Naive B cell (primary cell): ENCODE measurements at regions not wholly inside any gene's neighbourhood (a gene's known extent, or its start where the extent isn't known, plus 50 kb on each side); places are given as distances from the start of the nearest gene placed in this dataset.

Experiments
- ATAC-seq, 2 donors: fragments of 150-1000 bp; cut with Tn5 transposase; 2 replicates each; pipeline ENCODE4 v1.10.0; 2021; ENCODE audit warnings: low read depth in 2 of 2, mild to moderate bottlenecking in 2 of 2, moderate library complexity in 2 of 2
- DNase-seq: peaks from one replicate; pipeline ENCODE4 v3.0.0; 2022
- H3K27ac Mint-ChIP-seq, 6 donors: one replicate each; pipeline ENCODE4 v1.8.0; 2020 to 2022; ENCODE audit warnings: mild to moderate bottlenecking in 6 of 6, mixed read lengths in 6 of 6, moderate library complexity in 5 of 6, inconsistent platforms in 2 of 6
- H3K27me3 Mint-ChIP-seq, 3 donors: one replicate each; pipeline ENCODE4 v1.8.0; 2021 to 2022; ENCODE audit warnings: mixed read lengths in 3 of 3, mild to moderate bottlenecking in 1 of 3
- H3K36me3 Mint-ChIP-seq, 2 donors: one replicate each; pipeline ENCODE4 v1.8.0; 2020 to 2022; ENCODE audit warnings: mixed read lengths in 2 of 2, inconsistent platforms in 1 of 2, mild to moderate bottlenecking in 1 of 2
- H3K4me1 Mint-ChIP-seq, 3 donors: one replicate each; pipeline ENCODE4 v1.8.0; 2020 to 2022; ENCODE audit warnings: mixed read lengths in 3 of 3, inconsistent platforms in 1 of 3, mild to moderate bottlenecking in 1 of 3, moderate library complexity in 1 of 3
- H3K4me3 Mint-ChIP-seq, 8 donors: one replicate each; pipeline ENCODE4 v1.8.0; 2020 to 2022; ENCODE audit warnings: mild to moderate bottlenecking in 8 of 8, mixed read lengths in 8 of 8, moderate library complexity in 8 of 8, inconsistent platforms in 2 of 8
- H3K9me3 Mint-ChIP-seq, 7 donors: one replicate each; pipeline ENCODE4 v1.8.0; 2020 to 2022; ENCODE audit warnings: mixed read lengths in 7 of 7, mild to moderate bottlenecking in 5 of 7, inconsistent platforms in 2 of 7, moderate library complexity in 1 of 7

DNA sequence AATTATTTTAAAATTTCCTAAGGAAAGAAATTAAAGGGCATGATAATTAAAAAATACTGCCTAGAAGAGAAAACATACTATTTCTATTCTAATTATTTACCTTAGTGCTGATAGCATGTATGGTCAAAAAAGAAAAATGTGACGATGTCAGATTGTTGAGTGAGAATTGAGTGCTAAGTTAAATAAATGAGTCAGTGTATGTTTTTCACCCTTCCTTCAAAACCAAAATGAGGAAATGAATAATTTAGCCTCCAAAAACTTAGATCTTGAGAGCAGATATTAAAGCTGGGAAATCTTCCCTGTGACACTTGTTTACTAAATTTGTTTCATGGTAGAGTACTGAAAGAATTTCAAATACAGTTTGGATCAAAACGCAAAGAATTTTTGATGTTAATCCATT is 58.6 kb upstream of the NYAP2 start:
- DNase-seq, result no peak
- Mint-ChIP-seq H3K36me3 (no peaks in the 10 kb centered on the region), H3K27me3 (peaks cover 0 to 5% (median 0%) of the 10 kb centered on the region in 3 donors), H3K4me1 (no peaks in the 10 kb centered on the region), H3K27ac (no peak overlapping the region), H3K4me3 (no peak overlapping the region), H3K9me3 (peaks cover 0 to 13% (median 0%) of the 10 kb centered on the region in 7 donors)
- no peak for ATAC-seq

DNA sequence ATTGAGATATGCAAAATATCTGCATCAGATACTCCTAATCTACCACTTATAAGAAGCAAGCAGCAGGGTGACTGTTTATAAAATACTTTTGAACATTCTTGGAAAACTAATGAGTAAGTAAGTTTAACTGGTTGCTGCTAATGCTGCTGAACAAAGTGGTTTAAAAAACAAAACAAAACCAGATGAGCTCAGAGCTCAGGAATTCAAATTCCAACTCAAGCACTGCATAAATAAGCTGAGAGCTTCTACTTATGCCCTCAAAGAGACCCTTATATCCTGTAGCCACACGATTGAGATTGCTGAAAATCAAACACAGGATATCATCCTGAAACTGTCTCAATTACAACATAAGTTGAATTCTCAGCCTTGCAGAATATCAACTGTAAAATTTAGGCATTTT is 62.3 kb upstream of the NYAP2 start:
- ATAC-seq (no peak), DNase-seq (no peak)
- H3K27me3 Mint-ChIP-seq, result peaks cover 0 to 5% (median 0%) of the 10 kb centered on the region in 3 donors
- H3K36me3 Mint-ChIP-seq, result no peaks in the 10 kb centered on the region
- no peaks in the 10 kb centered on the region for H3K9me3 Mint-ChIP-seq
- H3K27ac Mint-ChIP-seq, result no peak overlapping the region
- no peak overlapping the region for H3K4me3 Mint-ChIP-seq
- no peaks in the 10 kb centered on the region for H3K4me1 Mint-ChIP-seq

- DNase-seq (no peak), ATAC-seq (no peak)
- Mint-ChIP-seq H3K36me3 (no peaks in the 10 kb centered on the region), H3K27me3 (peaks cover 0 to 5% (median 0%) of the 10 kb centered on the region in 3 donors), H3K27ac (no peak overlapping the region), H3K9me3 (no peaks in the 10 kb centered on the region), H3K4me1 (no peaks in the 10 kb centered on the region), H3K4me3 (no peak overlapping the region)
These were observed 65.0 kb upstream of the NYAP2 start for GRCh38 chr2:225334514-225334913.

DNA sequence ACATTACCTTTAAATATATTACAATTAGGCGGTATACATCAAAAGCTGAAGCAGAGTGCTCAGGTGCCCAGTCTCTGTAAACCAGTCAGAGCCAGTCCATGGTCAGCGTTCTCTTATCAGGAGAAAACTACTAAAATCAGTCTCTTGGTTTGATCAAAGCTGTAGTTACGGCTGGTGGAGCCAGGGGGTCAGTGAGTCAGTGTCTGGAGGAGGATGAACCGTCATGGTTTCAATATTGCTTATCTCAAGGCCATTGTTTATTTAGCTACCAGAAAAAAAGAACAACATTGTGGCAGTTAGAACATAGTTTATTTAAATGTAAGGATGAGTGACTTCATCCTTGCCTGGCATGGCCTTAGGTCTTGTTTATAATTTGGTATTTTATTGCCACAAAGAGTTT is 71.3 kb upstream of the NYAP2 start:
- no peak for ATAC-seq
- H3K27ac Mint-ChIP-seq, result no peak overlapping the region
- H3K4me1 Mint-ChIP-seq, result no peaks in the 10 kb centered on the region
- H3K4me3 Mint-ChIP-seq, result no peak overlapping the region
- no peaks in the 10 kb centered on the region for H3K36me3 Mint-ChIP-seq
- peaks cover 0 to 4% (median 0%) of the 10 kb centered on the region in 7 donors for H3K9me3 Mint-ChIP-seq
- DNase-seq, result no peak
- peaks cover 0 to 9% (median 0%) of the 10 kb centered on the region in 3 donors for H3K27me3 Mint-ChIP-seq

DNA sequence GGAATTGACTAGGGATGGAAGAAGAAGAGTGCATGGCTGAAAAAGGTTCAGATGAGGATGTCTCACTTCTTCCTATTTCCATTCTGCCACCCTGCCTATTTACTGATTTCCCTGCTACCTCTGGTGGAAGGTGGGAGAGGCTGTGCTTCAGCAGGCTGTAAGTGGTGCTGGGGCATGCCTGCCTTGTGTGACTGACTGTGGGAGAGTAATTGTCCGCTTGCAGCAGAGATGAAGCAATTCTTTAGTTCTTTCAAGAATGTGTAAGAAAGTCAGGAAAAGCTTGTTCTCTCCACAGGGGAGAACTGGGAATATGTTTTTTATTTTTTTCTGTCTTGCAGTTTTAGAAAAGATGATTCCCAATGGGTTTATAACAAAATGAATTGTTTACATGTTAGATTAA is 72.5 kb upstream of the NYAP2 start:
- DNase-seq, result no peak
- no peak for ATAC-seq
- H3K27me3 Mint-ChIP-seq, result peaks cover 0 to 9% (median 0%) of the 10 kb centered on the region in 3 donors
- H3K4me1 Mint-ChIP-seq, result no peaks in the 10 kb centered on the region
- H3K27ac Mint-ChIP-seq, result no peak overlapping the region
- no peak overlapping the region for H3K4me3 Mint-ChIP-seq
- H3K36me3 Mint-ChIP-seq, result no peaks in the 10 kb centered on the region
- H3K9me3 Mint-ChIP-seq, result peaks cover 0 to 4% (median 0%) of the 10 kb centered on the region in 7 donors

DNA sequence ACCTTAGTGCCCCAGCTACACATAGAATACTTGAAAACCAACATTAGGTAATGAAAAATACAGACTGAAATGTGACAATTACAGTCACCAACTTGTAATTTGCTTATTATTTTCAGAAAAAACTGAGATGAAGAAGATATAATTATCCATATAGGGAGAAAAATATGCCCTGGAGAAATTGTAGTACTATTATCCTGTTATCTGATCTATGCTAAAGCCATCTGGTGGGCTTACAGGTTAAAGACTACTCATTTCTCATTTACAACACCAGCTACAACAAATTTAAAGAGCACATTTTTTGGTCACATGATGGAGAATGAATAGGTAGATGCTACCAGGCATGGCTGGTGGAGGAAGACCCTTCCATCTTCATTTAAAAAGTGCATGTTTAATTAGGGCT is 79.6 kb upstream of the NYAP2 start:
- H3K4me3 Mint-ChIP-seq, result no peak overlapping the region
- no peak overlapping the region for H3K27ac Mint-ChIP-seq
- H3K9me3 Mint-ChIP-seq, result peaks cover 0 to 14% (median 2%) of the 10 kb centered on the region in 7 donors
- DNase-seq, result no peak
- no peaks in the 10 kb centered on the region for H3K27me3 Mint-ChIP-seq
- H3K4me1 Mint-ChIP-seq, result no peaks in the 10 kb centered on the region
- H3K36me3 Mint-ChIP-seq, result no peaks in the 10 kb centered on the region
- no peak for ATAC-seq

DNA sequence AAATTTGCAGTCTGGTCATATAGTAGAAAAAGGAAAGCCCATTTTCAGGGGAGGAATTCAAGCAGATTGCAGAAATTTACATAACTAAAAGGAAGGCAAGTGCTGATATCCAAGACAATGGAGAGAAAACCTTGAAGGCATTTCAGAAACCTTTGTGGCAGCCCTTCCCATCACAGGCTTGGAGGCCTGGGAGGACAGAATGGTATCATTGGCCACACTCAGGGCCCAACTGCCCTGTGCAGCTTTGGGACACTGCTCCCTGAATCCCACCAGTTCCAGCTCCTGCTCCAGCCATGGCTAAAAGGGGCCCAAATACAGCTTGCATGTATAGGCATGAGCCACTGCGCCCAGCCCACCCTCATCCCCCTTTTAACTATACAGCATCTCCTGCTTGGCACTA is 81.1 kb upstream of the NYAP2 start:
- no peaks in the 10 kb centered on the region for H3K4me1 Mint-ChIP-seq
- no peaks in the 10 kb centered on the region for H3K36me3 Mint-ChIP-seq
- no peak for DNase-seq
- no peak overlapping the region for H3K27ac Mint-ChIP-seq
- H3K4me3 Mint-ChIP-seq, result no peak overlapping the region
- no peaks in the 10 kb centered on the region for H3K27me3 Mint-ChIP-seq
- ATAC-seq, result no peak
- peaks cover 0 to 14% (median 2%) of the 10 kb centered on the region in 7 donors for H3K9me3 Mint-ChIP-seq

GRCh38 chr2:225317186-225317585 is 82.3 kb upstream of the NYAP2 start:
- no peaks in the 10 kb centered on the region for H3K36me3 Mint-ChIP-seq
- DNase-seq (no peak), ATAC-seq (no peak)
- no peaks in the 10 kb centered on the region for H3K4me1 Mint-ChIP-seq
- H3K9me3 Mint-ChIP-seq, result peaks cover 0 to 14% (median 2%) of the 10 kb centered on the region in 7 donors
- no peak overlapping the region for H3K27ac Mint-ChIP-seq
- no peaks in the 10 kb centered on the region for H3K27me3 Mint-ChIP-seq
- no peak overlapping the region for H3K4me3 Mint-ChIP-seq

GRCh38 chr2:225310745-225311144 is 88.8 kb upstream of the NYAP2 start:
- Mint-ChIP-seq H3K9me3 (no peaks in the 10 kb centered on the region), H3K36me3 (no peaks in the 10 kb centered on the region), H3K4me1 (no peaks in the 10 kb centered on the region), H3K4me3 (no peak overlapping the region), H3K27ac (peak overlapping the region in 1 of 6 donors; percentile 50), H3K27me3 (peaks cover 0 to 4% (median 0%) of the 10 kb centered on the region in 3 donors)
- ATAC-seq, result no peak
- DNase-seq, result no peak

DNA sequence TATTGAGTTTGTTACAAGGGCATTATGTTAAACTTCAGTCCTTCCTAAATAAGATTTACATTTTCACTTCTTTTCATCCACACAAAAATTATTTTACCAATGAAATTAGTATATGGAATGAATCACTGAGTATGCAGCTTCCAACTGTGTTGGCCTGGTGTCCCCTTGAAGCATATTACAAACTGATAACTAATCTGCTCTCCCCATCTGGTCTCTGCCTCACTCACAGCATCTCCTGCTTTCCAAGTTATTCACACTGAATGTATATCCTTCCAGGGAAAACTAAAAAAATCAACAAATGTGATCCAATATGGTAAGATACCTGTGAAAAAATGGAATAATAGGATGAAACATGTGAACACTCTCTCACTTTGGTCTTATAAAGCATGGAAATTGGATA is 90.0 kb upstream of the NYAP2 start:
- no peak overlapping the region for H3K27ac Mint-ChIP-seq
- DNase-seq (no peak), ATAC-seq (no peak)
- no peak overlapping the region for H3K4me3 Mint-ChIP-seq
- no peaks in the 10 kb centered on the region for H3K4me1 Mint-ChIP-seq
- peaks cover 0 to 3% (median 0%) of the 10 kb centered on the region in 7 donors for H3K9me3 Mint-ChIP-seq
- H3K36me3 Mint-ChIP-seq, result no peaks in the 10 kb centered on the region
- H3K27me3 Mint-ChIP-seq, result peaks cover 0 to 8% (median 4%) of the 10 kb centered on the region in 3 donors

GRCh38 chr2:225296951-225297350 is 102.6 kb upstream of the NYAP2 start:
- Mint-ChIP-seq H3K9me3 (peaks cover 3 to 18% (median 10%) of the 10 kb centered on the region in 7 donors), H3K36me3 (peaks cover 0 to 5% of the 10 kb centered on the region in 2 donors), H3K4me3 (no peak overlapping the region), H3K27ac (no peak overlapping the region), H3K4me1 (no peaks in the 10 kb centered on the region), H3K27me3 (peaks cover 0 to 8% (median 7%) of the 10 kb centered on the region in 3 donors)
- ATAC-seq (no peak), DNase-seq (no peak)

GRCh38 chr2:225295102-225295501 is 104.4 kb upstream of the NYAP2 start:
- H3K27me3 Mint-ChIP-seq, result peaks cover 0 to 9% (median 7%) of the 10 kb centered on the region in 3 donors

GRCh38 chr2:225293638-225294037 is 105.9 kb upstream of the NYAP2 start:
- Mint-ChIP-seq H3K36me3 (no peaks in the 10 kb centered on the region), H3K27me3 (peaks cover 0 to 7% (median 5%) of the 10 kb centered on the region in 3 donors), H3K4me1 (no peaks in the 10 kb centered on the region), H3K27ac (no peak overlapping the region), H3K4me3 (no peak overlapping the region), H3K9me3 (peaks cover 0 to 5% (median 0%) of the 10 kb centered on the region in 7 donors)
- ATAC-seq (no peak), DNase-seq (no peak)

More at GRCh38 chr2:225295102-225295501, 104.4 kb upstream of the NYAP2 start:
- Mint-ChIP-seq H3K27ac (no peak overlapping the region), H3K4me1 (no peaks in the 10 kb centered on the region), H3K9me3 (peaks cover 0 to 5% (median 0%) of the 10 kb centered on the region in 7 donors), H3K36me3 (no peaks in the 10 kb centered on the region), H3K4me3 (no peak overlapping the region)
- ATAC-seq (no peak), DNase-seq (no peak)

- Mint-ChIP-seq H3K4me1 (no peaks in the 10 kb centered on the region), H3K27me3 (peaks cover 0 to 15% (median 5%) of the 10 kb centered on the region in 3 donors), H3K27ac (no peak overlapping the region), H3K36me3 (no peaks in the 10 kb centered on the region), H3K9me3 (peaks cover 0 to 5% (median 0%) of the 10 kb centered on the region in 7 donors), H3K4me3 (no peak overlapping the region)
- DNase-seq (no peak), ATAC-seq (no peak)
These were observed 108.6 kb upstream of the NYAP2 start for GRCh38 chr2:225290757-225291400.
